HepG2 (cell line): ENCODE measurements at regions not wholly inside any gene's neighbourhood (a gene's known extent, or its start where the extent isn't known, plus 50 kb on each side); places are given as distances from the start of the nearest gene placed in this dataset.

ENCODE experiments used
- CBFB ChIP-seq: sonication (generic); formaldehyde crosslinking; IDR thresholded peaks from 2 replicates; pipeline ENCODE4 v1.4.0; 2020; ENCODE audit warnings: missing genetic modification reagents
- CEBPB ChIP-seq: IDR thresholded peaks from 2 replicates; pipeline ENCODE4 v1.6.1; 2011; ENCODE audit warnings: low read depth, low read length, improper control_type of control experiment, borderline replicate concordance
- HCFC1 ChIP-seq: fragments of 150-350 bp; IDR thresholded peaks from 2 replicates; pipeline ENCODE4 v1.6.1; 2014; ENCODE audit warnings: low read depth, low read length
- MTA3 ChIP-seq: sonication (generic); formaldehyde crosslinking; IDR thresholded peaks from 2 replicates; pipeline ENCODE4 v1.4.0; 2020; ENCODE audit warnings: missing genetic modification reagents
- POLR2AphosphoS5 ChIP-seq: IDR thresholded peaks from 2 replicates; pipeline ENCODE4 v1.6.1; 2012; ENCODE audit warnings: low read depth, low read length
- SMC3 ChIP-seq: IDR thresholded peaks from 2 replicates; pipeline ENCODE4 v1.6.1; 2011; ENCODE audit warnings: low read length, improper control_type of control experiment
- TAF1 ChIP-seq: sonication (generic); formaldehyde crosslinking; IDR thresholded peaks from 2 replicates; pipeline ENCODE4 v1.4.0; 2020; ENCODE audit warnings: missing genetic modification reagents
- TOPORS ChIP-seq: sonication (generic); formaldehyde crosslinking; IDR thresholded peaks from 2 replicates; pipeline ENCODE4 v1.8.0; 2023; ENCODE audit warnings: mild to moderate bottlenecking, missing genetic modification reagents
- YEATS2 ChIP-seq: sonication (generic); formaldehyde crosslinking; IDR thresholded peaks from 2 replicates; pipeline ENCODE4 v1.4.0; 2020; ENCODE audit warnings: missing genetic modification reagents, borderline replicate concordance
- ZBTB21 ChIP-seq: sonication (generic); formaldehyde crosslinking; IDR thresholded peaks from 2 replicates; pipeline ENCODE4 v1.4.0; 2020; ENCODE audit warnings: missing genetic modification reagents
- ZNF282 ChIP-seq: fragments of 450-650 bp; IDR thresholded peaks from 2 replicates; pipeline ENCODE4 v1.6.1; 2018; ENCODE audit not compliant: partially characterized antibody
- ZSCAN30 ChIP-seq: sonication (generic); formaldehyde crosslinking; IDR thresholded peaks from 2 replicates; pipeline ENCODE4 v1.5.0; 2020; ENCODE audit warnings: mild to moderate bottlenecking, missing genetic modification reagents
- TF ChIP-seq, protein P1 (sequence below): sonication (generic); formaldehyde crosslinking; IDR thresholded peaks from 2 replicates; pipeline ENCODE4 v1.4.0; 2020; ENCODE audit warnings: missing genetic modification reagents, borderline replicate concordance
- TF ChIP-seq, protein P2 (sequence below): sonication (generic); formaldehyde crosslinking; IDR thresholded peaks from 2 replicates; pipeline ENCODE4 v1.4.0; 2020; ENCODE audit warnings: missing genetic modification reagents

DNA sequence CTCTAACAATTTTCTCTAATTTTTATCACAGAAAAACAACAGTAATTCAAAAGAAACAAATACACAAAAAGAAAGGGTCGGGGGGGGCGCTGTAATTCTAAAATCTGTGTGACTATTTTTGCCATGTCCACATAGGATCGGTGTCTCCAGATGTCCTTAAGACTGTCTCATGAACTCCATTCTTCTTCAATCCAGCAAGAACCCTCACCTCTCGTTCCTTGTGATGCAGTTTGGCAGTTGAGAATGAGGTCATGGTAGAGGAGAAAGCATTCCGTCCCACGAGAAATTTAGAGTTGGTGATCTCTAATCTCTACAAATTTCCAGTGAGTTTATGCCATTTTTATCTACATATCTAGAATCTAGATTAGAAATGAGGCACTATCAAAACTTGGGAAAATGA is 394.7 kb downstream of the TFEC start:
- TF ChIP-seq TAF1: no peak
- no peak for TF ChIP-seq TOPORS (CRISPR knock-in tag)
- TF ChIP-seq, protein P1, sequence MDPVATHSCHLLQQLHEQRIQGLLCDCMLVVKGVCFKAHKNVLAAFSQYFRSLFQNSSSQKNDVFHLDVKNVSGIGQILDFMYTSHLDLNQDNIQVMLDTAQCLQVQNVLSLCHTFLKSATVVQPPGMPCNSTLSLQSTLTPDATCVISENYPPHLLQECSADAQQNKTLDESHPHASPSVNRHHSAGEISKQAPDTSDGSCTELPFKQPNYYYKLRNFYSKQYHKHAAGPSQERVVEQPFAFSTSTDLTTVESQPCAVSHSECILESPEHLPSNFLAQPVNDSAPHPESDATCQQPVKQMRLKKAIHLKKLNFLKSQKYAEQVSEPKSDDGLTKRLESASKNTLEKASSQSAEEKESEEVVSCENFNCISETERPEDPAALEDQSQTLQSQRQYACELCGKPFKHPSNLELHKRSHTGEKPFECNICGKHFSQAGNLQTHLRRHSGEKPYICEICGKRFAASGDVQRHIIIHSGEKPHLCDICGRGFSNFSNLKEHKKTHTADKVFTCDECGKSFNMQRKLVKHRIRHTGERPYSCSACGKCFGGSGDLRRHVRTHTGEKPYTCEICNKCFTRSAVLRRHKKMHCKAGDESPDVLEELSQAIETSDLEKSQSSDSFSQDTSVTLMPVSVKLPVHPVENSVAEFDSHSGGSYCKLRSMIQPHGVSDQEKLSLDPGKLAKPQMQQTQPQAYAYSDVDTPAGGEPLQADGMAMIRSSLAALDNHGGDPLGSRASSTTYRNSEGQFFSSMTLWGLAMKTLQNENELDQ: no peak
- no peak for TF ChIP-seq MTA3 (CRISPR knock-in tag)
- no peak for TF ChIP-seq CEBPB
- TF ChIP-seq CBFB (CRISPR knock-in tag): no peak
- TF ChIP-seq ZBTB21 (CRISPR knock-in tag): no peak
- TF ChIP-seq ZNF282: no peak
- no peak for TF ChIP-seq SMC3
- TF ChIP-seq POLR2AphosphoS5: no peak
- no peak for TF ChIP-seq YEATS2
- no peak for TF ChIP-seq HCFC1
- no peak for TF ChIP-seq ZSCAN30 (CRISPR knock-in tag)
- TF ChIP-seq, protein P2, sequence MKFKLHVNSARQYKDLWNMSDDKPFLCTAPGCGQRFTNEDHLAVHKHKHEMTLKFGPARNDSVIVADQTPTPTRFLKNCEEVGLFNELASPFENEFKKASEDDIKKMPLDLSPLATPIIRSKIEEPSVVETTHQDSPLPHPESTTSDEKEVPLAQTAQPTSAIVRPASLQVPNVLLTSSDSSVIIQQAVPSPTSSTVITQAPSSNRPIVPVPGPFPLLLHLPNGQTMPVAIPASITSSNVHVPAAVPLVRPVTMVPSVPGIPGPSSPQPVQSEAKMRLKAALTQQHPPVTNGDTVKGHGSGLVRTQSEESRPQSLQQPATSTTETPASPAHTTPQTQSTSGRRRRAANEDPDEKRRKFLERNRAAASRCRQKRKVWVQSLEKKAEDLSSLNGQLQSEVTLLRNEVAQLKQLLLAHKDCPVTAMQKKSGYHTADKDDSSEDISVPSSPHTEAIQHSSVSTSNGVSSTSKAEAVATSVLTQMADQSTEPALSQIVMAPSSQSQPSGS (CRISPR knock-in tag): no peak
